Prostate gland (tissue), 2 donors: ENCODE measurements at regions not wholly inside any gene's neighbourhood (a gene's known extent, or its start where the extent isn't known, plus 50 kb on each side); places are given as distances from the start of the nearest gene placed in this dataset.

Experiments
- DNase-seq: peaks from one replicate; pipeline ENCODE4 v3.0.0-alpha.2; 2019; ENCODE audit warnings: low spot score
- H3K27ac ChIP-seq, 2 donors: fragments of 200-600 bp; sonication (generic); 2 replicates each; pipeline ENCODE4 v1.5.1; 2017 to 2019
- H3K27me3 ChIP-seq: fragments of 200-600 bp; sonication (generic); replicated peaks from 2 replicates; pipeline ENCODE4 v1.5.1; 2019; ENCODE audit not compliant: insufficient read depth
- H3K36me3 ChIP-seq, 2 donors: fragments of 200-600 bp; sonication (generic); 1 replicate in 1 of 2; 2 replicates in 1 of 2; pipeline versions ENCODE4 v1.5.1 to v1.8.1; 2017 to 2019
- H3K4me1 ChIP-seq: fragments of 200-600 bp; sonication (generic); replicated peaks from 2 replicates; pipeline ENCODE4 v1.5.1; 2019
- H3K4me3 ChIP-seq, 2 donors: fragments of 200-600 bp; sonication (generic); 2 replicates each; pipeline ENCODE4 v1.5.1; 2017 to 2019
- H3K9me3 ChIP-seq: fragments of 200-600 bp; sonication (generic); 2 replicates; pipeline ENCODE4 v1.5.1; 2017
- CTCF ChIP-seq, 4 experiments: fragments of 200-600 bp in 2 of 4; fragments of 450-650 bp in 2 of 4; sonication (generic) in 2 of 4; IDR thresholded peaks; 1 replicate in 3 of 4; 2 replicates in 1 of 4; pipeline ENCODE4 v1.5.1; 2016 to 2019; ENCODE audit warnings: antibody characterized with exemption in 4 of 4, mild to moderate bottlenecking in 2 of 4, moderate library complexity in 2 of 4
- POLR2A ChIP-seq: fragments of 450-650 bp; IDR thresholded peaks from one replicate; pipeline ENCODE4 v1.6.1; 2016; ENCODE audit warnings: antibody characterized with exemption, mild to moderate bottlenecking
- POLR2AphosphoS5 ChIP-seq: sonication (generic); formaldehyde crosslinking; IDR thresholded peaks from one replicate; pipeline ENCODE4 v1.6.1; 2017; ENCODE audit warnings: antibody characterized with exemption
- WGBS: methylation state at CpG from one replicate; pipeline ENCODE4 v1.1.5; 2018; 5-methylcytosine and 5-hydroxymethylcytosine counted together
- intact Hi-C: fragments of 100-400 bp; cut with DNase I; formaldehyde crosslinking; loops from one replicate; pipeline ENCODE4 v1.14.2; 2022

- Histone ChIP-seq H3K36me3 (no peaks in the 10 kb centered on the region), H3K27me3 (no peaks in the 10 kb centered on the region), H3K9me3 (no peaks in the 10 kb centered on the region), H3K27ac (no peak overlapping the region), H3K4me3 (no peak overlapping the region), H3K4me1 (no peaks in the 10 kb centered on the region)
- TF ChIP-seq POLR2AphosphoS5 (no peak), CTCF (IDR thresholded peaks at IDR 0.05) (no peak), POLR2A (no peak)
- intact Hi-C loops = no loop called here
- DNase-seq = no peak
- 90% methylated on average over 3 of the region's 3 CpGs for WGBS
Measured at GRCh38 chr1:190738317-190738716, 260.7 kb upstream of the BRINP3 start.

- Histone ChIP-seq H3K4me3 (no peak overlapping the region), H3K36me3 (no peaks in the 10 kb centered on the region), H3K27ac (no peak overlapping the region), H3K27me3 (no peaks in the 10 kb centered on the region), H3K4me1 (no peaks in the 10 kb centered on the region), H3K9me3 (no peaks in the 10 kb centered on the region)
- TF ChIP-seq CTCF (IDR thresholded peaks at IDR 0.05) = no peak
- no peak for TF ChIP-seq POLR2A
- TF ChIP-seq POLR2AphosphoS5 = no peak
- DNase-seq = no peak
- WGBS = 30% methylated on average over 2 of the region's 2 CpGs
- intact Hi-C loops = no loop called here
Measured at GRCh38 chr1:190739926-190740325, 262.3 kb upstream of the BRINP3 start.

GRCh38 chr1:190747704-190748103 lies 270.0 kb upstream of the BRINP3 start:
- Histone ChIP-seq H3K27ac (no peak overlapping the region), H3K36me3 (no peaks in the 10 kb centered on the region), H3K4me3 (no peak overlapping the region), H3K4me1 (no peaks in the 10 kb centered on the region), H3K9me3 (no peaks in the 10 kb centered on the region), H3K27me3 (no peaks in the 10 kb centered on the region)
- intact Hi-C loops = no loop called here
- no peak for DNase-seq
- TF ChIP-seq CTCF (IDR thresholded peaks at IDR 0.05) (no peak), POLR2AphosphoS5 (no peak), POLR2A (no peak)

- intact Hi-C loops = no loop called here
- no peak overlapping the region for H3K27ac ChIP-seq
- H3K36me3 ChIP-seq = no peaks in the 10 kb centered on the region
- no peak overlapping the region for H3K4me3 ChIP-seq
- TF ChIP-seq CTCF (IDR thresholded peaks at IDR 0.05) (no peak), POLR2AphosphoS5 (no peak), POLR2A (no peak)
- no peak for DNase-seq
- H3K27me3 ChIP-seq = no peaks in the 10 kb centered on the region
- WGBS = 87% methylated on average over 2 of the region's 2 CpGs
- H3K9me3 ChIP-seq = no peaks in the 10 kb centered on the region
- H3K4me1 ChIP-seq = no peaks in the 10 kb centered on the region
Measured at GRCh38 chr1:190752131-190752530, 274.5 kb upstream of the BRINP3 start.

- Histone ChIP-seq H3K4me1 (no peaks in the 10 kb centered on the region), H3K27me3 (no peaks in the 10 kb centered on the region), H3K27ac (no peak overlapping the region), H3K9me3 (no peaks in the 10 kb centered on the region), H3K36me3 (no peaks in the 10 kb centered on the region), H3K4me3 (no peak overlapping the region)
- DNase-seq = no peak
- 5% methylated on average over 1 of the region's 1 CpG for WGBS
- intact Hi-C loops = no loop called here
- TF ChIP-seq CTCF (IDR thresholded peaks at IDR 0.05) (no peak), POLR2A (no peak), POLR2AphosphoS5 (no peak)
Measured at GRCh38 chr1:190754666-190755065, 277.0 kb upstream of the BRINP3 start.
